ENCODE measurements at regions not wholly inside any gene's neighbourhood (a gene's known extent, or its start where the extent isn't known, plus 50 kb on each side); places are given as distances from the start of the nearest gene placed in this dataset.

GRCh38 chr14:87386524-87386923, 606.5 kb downstream of the GALC start:
- H3K36me3 ChIP-seq (ENCODE audit: control insufficient read depth, insufficient read depth, low read length), result no peaks in the 10 kb centered on the region
- no peaks in the 10 kb centered on the region for H3K27me3 ChIP-seq (ENCODE audit: control insufficient read depth, insufficient read depth, low read length)
- no peak overlapping the region for H2AK5ac ChIP-seq (ENCODE audit: low read depth, low read length)
- H3K18ac ChIP-seq (ENCODE audit: low read depth, low read length), result no peak overlapping the region
- H4K5ac ChIP-seq (ENCODE audit: low read depth, low read length), result no peak overlapping the region
- DNase-seq, result no peak
- no peak overlapping the region for H3K23ac ChIP-seq (ENCODE audit: low read depth, low read length)
- no peak overlapping the region for H2BK5ac ChIP-seq (ENCODE audit: low read depth, low read length, poor library complexity, severe bottlenecking)
- no peak overlapping the region for H3K4ac ChIP-seq (ENCODE audit: low read depth, low read length)
- H3K27ac ChIP-seq (ENCODE audit: insufficient read depth, low read length), result no peak overlapping the region
- in situ Hi-C loops (cut with MboI; ENCODE audit: low sequenced_read_pairs) (no loop called here), intact Hi-C loops (cut with micrococcal nuclease) (no loop called here), dilution Hi-C loops (cut with HindIII; ENCODE audit: low sequenced_read_pairs, unreplicated experiment) (no loop called here)
- TF ChIP-seq, protein P1, sequence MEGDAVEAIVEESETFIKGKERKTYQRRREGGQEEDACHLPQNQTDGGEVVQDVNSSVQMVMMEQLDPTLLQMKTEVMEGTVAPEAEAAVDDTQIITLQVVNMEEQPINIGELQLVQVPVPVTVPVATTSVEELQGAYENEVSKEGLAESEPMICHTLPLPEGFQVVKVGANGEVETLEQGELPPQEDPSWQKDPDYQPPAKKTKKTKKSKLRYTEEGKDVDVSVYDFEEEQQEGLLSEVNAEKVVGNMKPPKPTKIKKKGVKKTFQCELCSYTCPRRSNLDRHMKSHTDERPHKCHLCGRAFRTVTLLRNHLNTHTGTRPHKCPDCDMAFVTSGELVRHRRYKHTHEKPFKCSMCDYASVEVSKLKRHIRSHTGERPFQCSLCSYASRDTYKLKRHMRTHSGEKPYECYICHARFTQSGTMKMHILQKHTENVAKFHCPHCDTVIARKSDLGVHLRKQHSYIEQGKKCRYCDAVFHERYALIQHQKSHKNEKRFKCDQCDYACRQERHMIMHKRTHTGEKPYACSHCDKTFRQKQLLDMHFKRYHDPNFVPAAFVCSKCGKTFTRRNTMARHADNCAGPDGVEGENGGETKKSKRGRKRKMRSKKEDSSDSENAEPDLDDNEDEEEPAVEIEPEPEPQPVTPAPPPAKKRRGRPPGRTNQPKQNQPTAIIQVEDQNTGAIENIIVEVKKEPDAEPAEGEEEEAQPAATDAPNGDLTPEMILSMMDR (conservative IDR thresholded peaks at IDR 0.05; ENCODE audit: low read depth, low read length), result no peak
- TF ChIP-seq POLR2A (IDR thresholded peaks at IDR 0.05; ENCODE audit: low read depth, low read length) (no peak), CHD1 (IDR thresholded peaks at IDR 0.05; ENCODE audit: low read depth, low read length) (no peak), MAZ (IDR thresholded peaks at IDR 0.05; ENCODE audit: borderline replicate concordance, low read depth, low read length) (no peak), SMC3 (IDR thresholded peaks at IDR 0.05; ENCODE audit: low read depth, low read length) (no peak), NFE2L2 (IDR thresholded peaks at IDR 0.05; ENCODE audit: low read depth, low read length) (no peak), RFX5 (IDR thresholded peaks at IDR 0.05; ENCODE audit: low read depth, low read length) (no peak), MXI1 (IDR thresholded peaks at IDR 0.05; ENCODE audit: borderline replicate concordance, low read depth, low read length) (no peak), RCOR1 (IDR thresholded peaks at IDR 0.05; ENCODE audit: insufficient replicate concordance, low read length) (no peak), ELK1 (IDR thresholded peaks at IDR 0.05; ENCODE audit: borderline replicate concordance, low read depth, low read length) (no peak), MAFK (IDR thresholded peaks at IDR 0.05; ENCODE audit: low read depth, low read length) (no peak), RAD21 (IDR thresholded peaks at IDR 0.05; ENCODE audit: low read length) (no peak), FOS (IDR thresholded peaks at IDR 0.05; ENCODE audit: low read depth, low read length) (no peak), BHLHE40 (IDR thresholded peaks at IDR 0.05; ENCODE audit: low read depth, low read length) (no peak), CEBPB (IDR thresholded peaks at IDR 0.05; ENCODE audit: low read depth, low read length) (no peak)
- TF ChIP-seq, protein P2, sequence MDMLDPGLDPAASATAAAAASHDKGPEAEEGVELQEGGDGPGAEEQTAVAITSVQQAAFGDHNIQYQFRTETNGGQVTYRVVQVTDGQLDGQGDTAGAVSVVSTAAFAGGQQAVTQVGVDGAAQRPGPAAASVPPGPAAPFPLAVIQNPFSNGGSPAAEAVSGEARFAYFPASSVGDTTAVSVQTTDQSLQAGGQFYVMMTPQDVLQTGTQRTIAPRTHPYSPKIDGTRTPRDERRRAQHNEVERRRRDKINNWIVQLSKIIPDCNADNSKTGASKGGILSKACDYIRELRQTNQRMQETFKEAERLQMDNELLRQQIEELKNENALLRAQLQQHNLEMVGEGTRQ (IDR thresholded peaks at IDR 0.05; ENCODE audit: low read depth, low read length), result no peak
- no peak overlapping the region for H3K56ac ChIP-seq (ENCODE audit: extremely low read depth, insufficient read depth, low read length)
- H3K79me1 ChIP-seq (ENCODE audit: low read depth in 1 of 2, low read length in 2 of 2), result no peaks in the 10 kb centered on the region
- H3K9ac ChIP-seq (ENCODE audit: low read depth, low read length), result no peak overlapping the region
- H3K4me1 ChIP-seq (ENCODE audit: control insufficient read depth, insufficient read depth, low read length), result no peaks in the 10 kb centered on the region
- H3K9me1 ChIP-seq (ENCODE audit: insufficient read depth, low read length), result no peaks in the 10 kb centered on the region
- H3K4me3 ChIP-seq (ENCODE audit: insufficient read depth, low read depth, low read length), result no peak overlapping the region
- no peak overlapping the region for H2BK15ac ChIP-seq (ENCODE audit: low read depth, low read length)
- H3K14ac ChIP-seq (replicated peaks; ENCODE audit: low read depth, low read length), result no peak overlapping the region
- H4K91ac ChIP-seq (ENCODE audit: insufficient read depth, low read depth, low read length), result no peak overlapping the region
- H2BK120ac ChIP-seq (ENCODE audit: low read depth, low read length), result no peak overlapping the region
- ChIA-PET POLR2A (ENCODE audit: unreplicated experiment) (no interaction called here), CTCF (no interaction called here)
- H4K8ac ChIP-seq (ENCODE audit: low read depth in 2 of 2, low read length in 2 of 2), result no peak overlapping the region
- no peak for ATAC-seq (ENCODE audit: low read depth)
- H3K9me3 ChIP-seq (ENCODE audit: control insufficient read depth, insufficient read depth, low read length), result no peaks in the 10 kb centered on the region
- no peak overlapping the region for H2AFZ ChIP-seq (replicated peaks; ENCODE audit: low read length, poor library complexity)
- H4K20me1 ChIP-seq (ENCODE audit: insufficient read depth, low read length), result no peaks in the 10 kb centered on the region
- no TSS peak for BruUV-seq (replicated peaks)
- H3K4me2 ChIP-seq (ENCODE audit: low read depth, low read length), result no peak overlapping the region
- no peak overlapping the region for H2BK20ac ChIP-seq (ENCODE audit: low read depth, low read length)
- no peak overlapping the region for H2AK9ac ChIP-seq (replicated peaks; ENCODE audit: low read depth, low read length, poor library complexity)

Data from IMR-90 (cell line).